ENCODE measurements at regions not wholly inside any gene's neighbourhood (a gene's known extent, or its start where the extent isn't known, plus 50 kb on each side); places are given as distances from the start of the nearest gene placed in this dataset.

GRCh38 chr7:155996718-155997280 is 184.5 kb upstream of the SHH start:
- H3K4me3 ChIP-seq, result no peak overlapping the region

GRCh38 chr7:155995183-155995612 is 182.9 kb upstream of the SHH start:
- no peak overlapping the region for H3K4me3 ChIP-seq
- TF ChIP-seq POLR2A (IDR thresholded peaks at IDR 0.05) (no peak), EP300 (IDR thresholded peaks at IDR 0.05) (no peak), POLR2AphosphoS5 (IDR thresholded peaks at IDR 0.05) (no peak), CTCF (IDR thresholded peaks at IDR 0.05) (no peak)
- DNase-seq (ENCODE audit: low spot score in 2 of 2), result peak in 1 of 2 donors; percentile 33
- no peak overlapping the region for H3K27ac ChIP-seq
- 80% methylated on average over 11 of the region's 11 CpGs for WGBS
- H3K9me3 ChIP-seq, result no peaks in the 10 kb centered on the region
- no peaks in the 10 kb centered on the region for H3K36me3 ChIP-seq
- H3K4me1 ChIP-seq, result no peaks in the 10 kb centered on the region
- peaks cover 20% of the 10 kb centered on the region for H3K27me3 ChIP-seq

More at GRCh38 chr7:155996718-155997280, 184.5 kb upstream of the SHH start:
- Histone ChIP-seq H3K27me3 (peaks cover 20% of the 10 kb centered on the region), H3K9me3 (no peaks in the 10 kb centered on the region), H3K4me1 (no peaks in the 10 kb centered on the region), H3K27ac (no peak overlapping the region), H3K36me3 (no peaks in the 10 kb centered on the region)
- WGBS, result 34% methylated on average over 12 of the region's 12 CpGs
- DNase-seq (ENCODE audit: low spot score in 2 of 2), result no peak
- TF ChIP-seq EP300 (IDR thresholded peaks at IDR 0.05) (no peak), POLR2AphosphoS5 (IDR thresholded peaks at IDR 0.05) (no peak), POLR2A (IDR thresholded peaks at IDR 0.05) (no peak), CTCF (IDR thresholded peaks at IDR 0.05) (no peak)

- Histone ChIP-seq H3K36me3 (no peaks in the 10 kb centered on the region), H3K27ac (no peak overlapping the region), H3K4me3 (no peak overlapping the region), H3K4me1 (no peaks in the 10 kb centered on the region), H3K27me3 (peaks cover 20% of the 10 kb centered on the region), H3K9me3 (no peaks in the 10 kb centered on the region)
- no peak for DNase-seq (ENCODE audit: low spot score in 2 of 2)
- 68% methylated on average over 6 of the region's 6 CpGs for WGBS
- no peak for TF ChIP-seq CTCF (IDR thresholded peaks at IDR 0.05)
- TF ChIP-seq EP300 (IDR thresholded peaks at IDR 0.05), result no peak
- no peak for TF ChIP-seq POLR2AphosphoS5 (IDR thresholded peaks at IDR 0.05)
- no peak for TF ChIP-seq POLR2A (IDR thresholded peaks at IDR 0.05)
These were observed 182.1 kb upstream of the SHH start for GRCh38 chr7:155994279-155994811.

GRCh38 chr7:155993420-155994278 is 181.4 kb upstream of the SHH start:
- Histone ChIP-seq H3K4me1 (no peaks in the 10 kb centered on the region), H3K36me3 (no peaks in the 10 kb centered on the region), H3K9me3 (no peaks in the 10 kb centered on the region), H3K27me3 (peaks cover 18% of the 10 kb centered on the region), H3K4me3 (no peak overlapping the region), H3K27ac (no peak overlapping the region)
- WGBS, result 79% methylated on average over 20 of the region's 25 CpGs
- TF ChIP-seq POLR2A (IDR thresholded peaks at IDR 0.05), result no peak
- no peak for TF ChIP-seq CTCF (IDR thresholded peaks at IDR 0.05)
- TF ChIP-seq POLR2AphosphoS5 (IDR thresholded peaks at IDR 0.05), result no peak
- no peak for TF ChIP-seq EP300 (IDR thresholded peaks at IDR 0.05)
- no peak for DNase-seq (ENCODE audit: low spot score in 2 of 2)

- DNase-seq (ENCODE audit: low spot score in 2 of 2), result no peak
- TF ChIP-seq CTCF (IDR thresholded peaks at IDR 0.05), result no peak
- TF ChIP-seq EP300 (IDR thresholded peaks at IDR 0.05), result no peak
- TF ChIP-seq POLR2A (IDR thresholded peaks at IDR 0.05), result no peak
- no peak for TF ChIP-seq POLR2AphosphoS5 (IDR thresholded peaks at IDR 0.05)
- H3K36me3 ChIP-seq, result no peaks in the 10 kb centered on the region
- peaks cover 14% of the 10 kb centered on the region for H3K27me3 ChIP-seq
- H3K4me3 ChIP-seq, result no peak overlapping the region
- H3K27ac ChIP-seq, result no peak overlapping the region
- H3K4me1 ChIP-seq, result no peaks in the 10 kb centered on the region
- 92% methylated on average over 9 of the region's 9 CpGs for WGBS
- H3K9me3 ChIP-seq, result no peaks in the 10 kb centered on the region
These were observed 180.7 kb upstream of the SHH start for GRCh38 chr7:155992974-155993373.

Measured in suprapubic skin (tissue), 4 donors.